Cardiac muscle cell (in vitro differentiated cells and primary cell): ENCODE measurements at regions not wholly inside any gene's neighbourhood (a gene's known extent, or its start where the extent isn't known, plus 50 kb on each side); places are given as distances from the start of the nearest gene placed in this dataset.
A peak's percentile ranks its signal among the peaks of the same experiment; 100 is the strongest.

ENCODE experiments used
- DNase-seq, 2 donors: peaks; one replicate each; pipeline versions ENCODE4 v3.0.0 to v3.0.0-alpha.2; 2010 to 2017; ENCODE audit warnings: low read depth in 1 of 2, low spot score in 1 of 2
- H3K27ac ChIP-seq: fragments of 200-600 bp; sonication (generic); 2 replicates; pipeline ENCODE4 v1.5.1; 2016
- H3K27me3 ChIP-seq: fragments of 200-600 bp; sonication (generic); 2 replicates; pipeline ENCODE4 v1.6.0; 2016; ENCODE audit warnings: control low read depth
- H3K36me3 ChIP-seq: fragments of 200-600 bp; sonication (generic); 2 replicates; pipeline ENCODE4 v1.5.1; 2016; ENCODE audit warnings: control low read depth
- H3K4me1 ChIP-seq: fragments of 200-600 bp; sonication (generic); 2 replicates; pipeline ENCODE4 v1.8.1; 2017; ENCODE audit warnings: low read depth, mild to moderate bottlenecking, mixed run types
- H3K4me3 ChIP-seq: fragments of 200-600 bp; sonication (generic); 2 replicates; pipeline ENCODE4 v1.5.1; 2016; ENCODE audit warnings: mild to moderate bottlenecking
- H3K9me3 ChIP-seq: fragments of 200-600 bp; sonication (generic); 2 replicates; pipeline ENCODE4 v1.5.1; 2017; ENCODE audit warnings: low read depth, mild to moderate bottlenecking, control low read depth
- TF ChIP-seq, protein P1 (sequence below): IDR thresholded peaks from 2 replicates; pipeline ENCODE4 v1.5.1; 2012; ENCODE audit warnings: low read depth, mild to moderate bottlenecking, low read length

DNA sequence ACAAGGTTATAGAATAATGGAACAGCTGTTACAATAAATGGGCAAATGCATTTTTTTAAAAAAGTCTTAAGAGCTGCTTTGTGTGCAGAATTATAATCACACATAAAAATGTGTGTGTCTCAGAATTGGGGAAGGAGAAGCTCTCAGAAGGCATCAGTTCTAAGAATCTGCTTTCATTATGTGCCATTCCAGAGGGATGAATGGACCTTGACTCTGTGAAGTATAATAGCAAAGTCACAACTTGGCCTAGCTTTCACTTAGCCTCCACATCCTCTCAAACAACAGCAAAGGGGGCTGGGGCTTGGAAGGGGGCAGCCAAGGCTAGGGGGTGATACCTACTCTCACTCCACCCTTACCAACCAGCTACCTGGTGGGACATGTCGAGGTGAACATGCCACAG lies 265.0 kb downstream of the CDC5L start:
- no peak for DNase-seq
- Histone ChIP-seq H3K27ac (no peak overlapping the region), H3K4me3 (no peak overlapping the region), H3K9me3 (no peaks in the 10 kb centered on the region), H3K4me1 (peaks cover 3% of the 10 kb centered on the region), H3K36me3 (no peaks in the 10 kb centered on the region), H3K27me3 (no peaks in the 10 kb centered on the region)
- TF ChIP-seq, protein P1, sequence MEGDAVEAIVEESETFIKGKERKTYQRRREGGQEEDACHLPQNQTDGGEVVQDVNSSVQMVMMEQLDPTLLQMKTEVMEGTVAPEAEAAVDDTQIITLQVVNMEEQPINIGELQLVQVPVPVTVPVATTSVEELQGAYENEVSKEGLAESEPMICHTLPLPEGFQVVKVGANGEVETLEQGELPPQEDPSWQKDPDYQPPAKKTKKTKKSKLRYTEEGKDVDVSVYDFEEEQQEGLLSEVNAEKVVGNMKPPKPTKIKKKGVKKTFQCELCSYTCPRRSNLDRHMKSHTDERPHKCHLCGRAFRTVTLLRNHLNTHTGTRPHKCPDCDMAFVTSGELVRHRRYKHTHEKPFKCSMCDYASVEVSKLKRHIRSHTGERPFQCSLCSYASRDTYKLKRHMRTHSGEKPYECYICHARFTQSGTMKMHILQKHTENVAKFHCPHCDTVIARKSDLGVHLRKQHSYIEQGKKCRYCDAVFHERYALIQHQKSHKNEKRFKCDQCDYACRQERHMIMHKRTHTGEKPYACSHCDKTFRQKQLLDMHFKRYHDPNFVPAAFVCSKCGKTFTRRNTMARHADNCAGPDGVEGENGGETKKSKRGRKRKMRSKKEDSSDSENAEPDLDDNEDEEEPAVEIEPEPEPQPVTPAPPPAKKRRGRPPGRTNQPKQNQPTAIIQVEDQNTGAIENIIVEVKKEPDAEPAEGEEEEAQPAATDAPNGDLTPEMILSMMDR, result no peak

DNA sequence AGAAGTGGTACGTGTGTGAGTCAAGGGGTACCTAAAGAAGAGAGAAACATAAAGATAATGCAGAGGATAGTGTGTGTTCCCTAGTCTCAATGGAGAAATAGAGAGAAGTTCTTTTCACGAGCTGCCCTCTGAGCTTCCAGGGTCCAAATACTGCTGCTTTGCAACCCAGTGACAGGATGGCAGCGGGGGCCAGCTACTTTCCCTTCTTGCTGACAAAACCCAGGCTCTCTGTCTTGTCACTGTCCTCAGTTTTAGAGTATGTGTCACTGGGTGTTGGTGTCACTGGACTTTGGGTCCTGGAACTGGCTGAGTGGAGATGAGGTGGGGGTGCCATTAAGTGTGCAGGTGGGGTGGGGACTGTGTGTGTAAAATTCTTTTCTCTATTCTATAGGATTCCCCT lies 265.6 kb downstream of the CDC5L start:
- no peaks in the 10 kb centered on the region for H3K27me3 ChIP-seq
- no peak overlapping the region for H3K27ac ChIP-seq
- H3K36me3 ChIP-seq, result no peaks in the 10 kb centered on the region
- no peak overlapping the region for H3K4me3 ChIP-seq
- H3K4me1 ChIP-seq, result peaks cover 3% of the 10 kb centered on the region
- no peak for DNase-seq
- TF ChIP-seq, protein P1, result no peak
- no peaks in the 10 kb centered on the region for H3K9me3 ChIP-seq

DNA sequence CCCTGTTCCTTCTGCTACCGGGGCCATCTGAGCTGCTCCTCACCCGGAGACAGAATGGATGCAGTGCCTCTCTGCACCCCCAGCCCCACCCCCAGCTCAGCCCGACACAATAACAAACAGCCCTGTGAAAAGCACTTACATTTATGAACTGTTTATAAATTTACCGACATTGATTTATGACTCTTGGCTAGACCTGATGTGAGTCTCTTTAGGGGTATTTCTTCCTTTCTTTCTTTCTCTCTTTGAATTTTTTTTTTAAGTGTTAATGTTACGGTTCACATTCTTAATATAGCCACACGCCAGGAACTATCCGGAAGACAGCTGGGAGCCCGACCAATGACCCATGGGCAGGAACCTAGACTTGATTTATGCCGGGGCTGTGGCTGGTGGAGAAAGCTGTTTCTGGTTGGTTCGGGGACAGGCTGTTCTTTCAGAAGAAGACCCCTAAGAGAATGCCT lies 266.3 kb downstream of the CDC5L start:
- Histone ChIP-seq H3K4me1 (peaks cover 3% of the 10 kb centered on the region), H3K27me3 (no peaks in the 10 kb centered on the region), H3K4me3 (no peak overlapping the region), H3K36me3 (no peaks in the 10 kb centered on the region), H3K27ac (no peak overlapping the region), H3K9me3 (no peaks in the 10 kb centered on the region)
- TF ChIP-seq, protein P1, result no peak
- no peak for DNase-seq

DNA sequence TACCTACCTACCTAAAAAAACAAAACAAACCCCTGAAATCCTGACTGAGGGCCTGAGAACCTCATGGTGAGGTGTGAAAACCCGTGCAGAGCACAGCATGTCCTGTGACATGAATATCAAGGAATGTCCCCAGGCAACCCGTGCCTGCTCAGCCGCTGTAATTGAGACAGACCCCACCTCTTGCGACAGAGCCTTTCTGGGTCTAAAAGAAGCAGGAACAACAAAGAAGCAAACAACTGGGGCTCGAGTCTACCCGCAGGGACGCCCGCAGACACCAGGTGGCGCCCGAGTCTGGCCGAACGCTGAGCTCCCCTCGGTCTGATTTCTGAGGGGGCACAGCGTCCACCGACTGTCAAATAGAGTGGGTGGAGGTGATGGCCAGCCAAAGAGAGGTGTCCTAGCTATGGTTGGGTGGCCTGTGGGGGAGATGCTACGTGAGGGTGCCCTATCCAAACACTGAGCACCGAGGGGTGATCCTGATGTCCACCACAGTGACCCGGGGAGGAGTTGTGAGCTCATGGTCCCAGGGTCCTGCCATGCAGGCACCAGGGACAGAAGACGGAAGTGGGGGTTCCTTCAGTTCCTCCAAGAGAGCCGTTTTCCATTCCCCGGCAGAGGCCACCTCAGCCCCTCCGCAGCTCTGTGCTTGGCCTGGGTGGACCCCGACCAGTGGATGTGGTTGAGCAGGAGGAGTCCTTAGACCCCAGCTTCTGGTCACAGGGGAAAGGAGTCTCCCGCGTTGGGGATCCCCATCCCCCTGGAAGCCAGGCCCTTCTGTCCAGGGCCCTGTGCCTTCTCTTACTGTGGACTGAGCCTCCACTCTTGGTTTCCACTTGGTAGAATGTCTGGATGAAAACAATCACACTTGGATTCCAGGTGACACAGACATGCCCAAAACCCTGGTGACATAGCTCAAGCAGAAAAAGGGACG lies 268.2 kb downstream of the CDC5L start:
- Histone ChIP-seq H3K27me3 (no peaks in the 10 kb centered on the region), H3K27ac (no peak overlapping the region)
- TF ChIP-seq, protein P1, result peak; percentile 95

DNA sequence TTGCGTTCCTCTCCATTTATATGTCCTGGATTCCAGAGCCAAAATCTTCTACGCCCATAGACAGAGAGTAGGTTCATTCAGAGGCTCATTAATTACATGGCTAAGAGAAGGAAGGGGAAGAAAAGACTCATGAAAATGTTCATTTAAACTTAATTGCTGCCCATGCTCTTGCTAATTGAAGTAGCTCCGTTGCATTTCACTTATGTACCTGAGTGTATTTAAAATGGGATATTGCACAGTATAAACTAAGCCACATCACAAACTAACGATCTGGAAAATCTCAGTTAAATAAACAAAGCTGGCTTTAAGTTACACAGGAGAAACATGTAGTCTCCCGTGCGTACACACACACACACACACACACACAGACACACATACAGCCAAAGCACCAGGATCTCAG lies 269.2 kb downstream of the CDC5L start:
- no peak overlapping the region for H3K4me3 ChIP-seq
- DNase-seq, result no peak
- peaks cover 3% of the 10 kb centered on the region for H3K4me1 ChIP-seq
- no peak overlapping the region for H3K27ac ChIP-seq
- no peaks in the 10 kb centered on the region for H3K9me3 ChIP-seq
- H3K27me3 ChIP-seq, result no peaks in the 10 kb centered on the region
- H3K36me3 ChIP-seq, result no peaks in the 10 kb centered on the region
- TF ChIP-seq, protein P1, result no peak

More for the DNA sequence above, 268.2 kb downstream of the CDC5L start:
- Histone ChIP-seq H3K4me3 (no peak overlapping the region), H3K36me3 (no peaks in the 10 kb centered on the region), H3K4me1 (peaks cover 3% of the 10 kb centered on the region), H3K9me3 (no peaks in the 10 kb centered on the region)
- peak; percentile 74 to 89 for DNase-seq
